ENCODE measurements at regions not wholly inside any gene's neighbourhood (a gene's known extent, or its start where the extent isn't known, plus 50 kb on each side); places are given as distances from the start of the nearest gene placed in this dataset.

DNA sequence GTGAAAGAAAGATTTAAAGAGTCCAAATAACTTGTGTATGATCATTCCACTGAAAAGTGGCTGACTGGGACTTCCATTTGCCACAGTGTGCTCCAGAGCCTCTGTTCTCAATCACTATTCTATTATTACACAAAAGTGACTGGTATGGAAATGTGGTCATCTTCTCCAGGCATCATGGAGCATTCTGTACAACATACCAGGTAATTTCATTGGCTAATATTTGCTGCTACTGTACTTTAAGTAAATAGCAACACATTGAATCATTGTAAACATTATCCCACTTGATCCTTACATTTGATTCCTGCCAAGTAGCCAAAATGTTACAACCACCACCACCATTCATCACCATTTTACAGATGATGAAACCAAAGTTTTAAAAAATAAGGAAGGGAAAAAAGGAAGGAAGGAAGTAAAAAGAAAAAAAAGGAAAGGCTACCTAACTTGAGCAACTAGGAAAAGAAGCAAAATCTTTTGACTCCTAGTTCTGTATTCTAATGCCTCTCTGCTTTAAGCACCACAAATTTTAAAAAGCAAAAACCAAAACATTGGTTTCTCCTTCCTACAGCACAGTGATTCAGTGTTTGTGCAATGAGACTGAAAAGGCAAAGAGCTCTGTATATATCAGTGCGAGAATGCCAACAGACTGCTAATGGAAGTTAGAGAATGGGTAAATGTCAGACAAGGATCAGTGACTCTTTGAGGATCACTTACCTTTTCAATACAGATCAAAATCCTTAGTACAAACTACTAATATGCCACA is 361.4 kb upstream of the PTBP2 start:
- TF ChIP-seq, protein P1, sequence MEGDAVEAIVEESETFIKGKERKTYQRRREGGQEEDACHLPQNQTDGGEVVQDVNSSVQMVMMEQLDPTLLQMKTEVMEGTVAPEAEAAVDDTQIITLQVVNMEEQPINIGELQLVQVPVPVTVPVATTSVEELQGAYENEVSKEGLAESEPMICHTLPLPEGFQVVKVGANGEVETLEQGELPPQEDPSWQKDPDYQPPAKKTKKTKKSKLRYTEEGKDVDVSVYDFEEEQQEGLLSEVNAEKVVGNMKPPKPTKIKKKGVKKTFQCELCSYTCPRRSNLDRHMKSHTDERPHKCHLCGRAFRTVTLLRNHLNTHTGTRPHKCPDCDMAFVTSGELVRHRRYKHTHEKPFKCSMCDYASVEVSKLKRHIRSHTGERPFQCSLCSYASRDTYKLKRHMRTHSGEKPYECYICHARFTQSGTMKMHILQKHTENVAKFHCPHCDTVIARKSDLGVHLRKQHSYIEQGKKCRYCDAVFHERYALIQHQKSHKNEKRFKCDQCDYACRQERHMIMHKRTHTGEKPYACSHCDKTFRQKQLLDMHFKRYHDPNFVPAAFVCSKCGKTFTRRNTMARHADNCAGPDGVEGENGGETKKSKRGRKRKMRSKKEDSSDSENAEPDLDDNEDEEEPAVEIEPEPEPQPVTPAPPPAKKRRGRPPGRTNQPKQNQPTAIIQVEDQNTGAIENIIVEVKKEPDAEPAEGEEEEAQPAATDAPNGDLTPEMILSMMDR (IDR thresholded peaks at IDR 0.05): no peak
- no peak for TF ChIP-seq POLR2A (IDR thresholded peaks at IDR 0.05)
